HepG2 (cell line): ENCODE measurements at regions not wholly inside any gene's neighbourhood (a gene's known extent, or its start where the extent isn't known, plus 50 kb on each side); places are given as distances from the start of the nearest gene placed in this dataset.

Source experiments
- ATAC-seq: fragments of 200-7000 bp; cut with Tn5 transposase; 3 replicates; pipeline ENCODE4 v1.9.1; 2020; ENCODE audit warnings: mild to moderate bottlenecking, moderate library complexity
- BruUV-seq: library from RNA; stranded (reverse); fragments of 400-500 nt; replicated peaks from 2 replicates; lab custom pipeline; 2021; lab: Mats Ljungman, UMichigan
- CTCF ChIA-PET: fragments of 300-600 bp; formaldehyde crosslinking; extraction: SDS; loops from one replicate; lab custom pipeline; 2021; ENCODE audit warnings: low total read pairs, inconsistent platforms, low intra/inter-chr PET ratio; lab: Yijun Ruan, JAX
- POLR2A ChIA-PET: fragments of 350-600 bp; sonication (Branson Sonifier 250); formaldehyde crosslinking; loops from one replicate; lab custom pipeline; 2020; ENCODE audit warnings: antibody characterized with exemption, inconsistent platforms; lab: Yijun Ruan, JAX
- DNase-seq: peaks from one replicate; pipeline ENCODE4 v3.0.0-alpha.2; 2015; ENCODE audit warnings: low spot score
- FAIRE-seq: peaks from 3 replicates; lab custom pipeline; 2011; peaks lifted over from hg19 to GRCh38; lab: Jason Lieb, UNC
- H2AFZ ChIP-seq: one replicate; pipeline ENCODE4 v1.6.1; 2011; ENCODE audit warnings: low read length, inconsistent platforms
- H3K27ac ChIP-seq: fragments of 300-600 bp; 3 replicates; pipeline ENCODE4 v1.8.0; 2011; ENCODE audit warnings: mixed run types, mild to moderate bottlenecking, mixed read lengths, low read length, inconsistent platforms; ENCODE audit not compliant: insufficient read depth; ENCODE audit errors: extremely low read length
- H3K27me3 ChIP-seq, 2 experiments: fragments of 200-600 bp in 1 of 2; 2 replicates in 1 of 2; 3 replicates in 1 of 2; pipeline versions ENCODE4 v1.6.0 to v1.8.0; 2011; ENCODE audit warnings: low read length in 2 of 2, mild to moderate bottlenecking in 2 of 2, moderate library complexity in 2 of 2, inconsistent platforms in 1 of 2; ENCODE audit not compliant: insufficient read depth in 2 of 2, control insufficient read depth in 1 of 2
- H3K36me3 ChIP-seq, 2 experiments: fragments of 200-600 bp in 1 of 2; replicated peaks in 1 of 2; 2 replicates in 1 of 2; 3 replicates in 1 of 2; pipeline versions ENCODE4 v1.5.1 to v1.8.0; 2011; ENCODE audit warnings: low read length in 2 of 2, inconsistent platforms in 1 of 2; ENCODE audit not compliant: insufficient read depth in 2 of 2, control insufficient read depth in 1 of 2
- H3K4me1 ChIP-seq: 2 replicates; pipeline ENCODE4 v1.5.1; 2012; ENCODE audit warnings: low read length, inconsistent platforms; ENCODE audit not compliant: insufficient read depth
- H3K4me2 ChIP-seq: 2 replicates; pipeline ENCODE4 v1.6.0; 2011; ENCODE audit warnings: low read depth, low read length, inconsistent platforms
- H3K4me3 ChIP-seq, 3 experiments: fragments of 200-600 bp in 1 of 3; sonication (generic), shearing (Covaris generic) in 1 of 3; replicated peaks in 1 of 3; 2 replicates each; pipeline ENCODE4 v1.5.1; 2011 to 2016; ENCODE audit warnings: low read length in 3 of 3, inconsistent platforms in 2 of 3, low read depth in 2 of 3, mild to moderate bottlenecking in 2 of 3, control low read depth in 1 of 3, mixed read lengths in 1 of 3; ENCODE audit not compliant: insufficient read depth in 1 of 3
- H3K79me2 ChIP-seq: one replicate; pipeline ENCODE4 v1.6.1; 2011; ENCODE audit warnings: low read length, inconsistent platforms; ENCODE audit not compliant: insufficient read depth
- H3K9ac ChIP-seq: 2 replicates; pipeline ENCODE4 v1.6.0; 2011; ENCODE audit warnings: mild to moderate bottlenecking, low read depth, low read length, inconsistent platforms; ENCODE audit not compliant: insufficient read depth
- H3K9me3 ChIP-seq: 2 replicates; pipeline ENCODE4 v1.5.1; 2012; ENCODE audit warnings: mild to moderate bottlenecking, low read length
- H4K20me1 ChIP-seq: 2 replicates; pipeline ENCODE4 v1.6.0; 2011; ENCODE audit warnings: inconsistent platforms, mild to moderate bottlenecking, low read length, moderate library complexity; ENCODE audit not compliant: insufficient read depth
- ATF3 ChIP-seq: sonication (generic); formaldehyde crosslinking; IDR thresholded peaks from 2 replicates; pipeline ENCODE4 v1.4.0; 2020; ENCODE audit warnings: missing genetic modification reagents
- CBX5 ChIP-seq: sonication (generic); formaldehyde crosslinking; IDR thresholded peaks from 2 replicates; pipeline ENCODE4 v1.4.0; 2020; ENCODE audit warnings: missing genetic modification reagents, borderline replicate concordance
- IKZF1 ChIP-seq: fragments of 450-650 bp; IDR thresholded peaks from 2 replicates; pipeline ENCODE4 v1.7.1; 2016
- KAT2B ChIP-seq: fragments of 150-350 bp; IDR thresholded peaks from 2 replicates; pipeline ENCODE4 v1.6.1; 2014; ENCODE audit warnings: low read depth, low read length, borderline replicate concordance
- NFIC ChIP-seq: IDR thresholded peaks from 2 replicates; pipeline ENCODE4 v1.6.1; 2012; ENCODE audit warnings: mild to moderate bottlenecking, low read length, inconsistent platforms
- NFKBIZ ChIP-seq: IDR thresholded peaks from 2 replicates; pipeline ENCODE4 v1.6.1; 2018; ENCODE audit warnings: missing genetic modification reagents, missing compliant biosample characterization
- SATB2 ChIP-seq: sonication (generic); formaldehyde crosslinking; IDR thresholded peaks from 2 replicates; pipeline ENCODE4 v1.5.0; 2020; ENCODE audit warnings: missing genetic modification reagents
- SIN3B ChIP-seq: fragments of 150-350 bp; IDR thresholded peaks from 2 replicates; pipeline ENCODE4 v1.6.1; 2014; ENCODE audit warnings: low read length
- STAT5B ChIP-seq: sonication (generic); formaldehyde crosslinking; IDR thresholded peaks from 2 replicates; pipeline ENCODE4 v1.4.0; 2020; ENCODE audit warnings: missing genetic modification reagents
- TBP ChIP-seq: sonication (generic); formaldehyde crosslinking; IDR thresholded peaks from 2 replicates; pipeline ENCODE4 v1.5.0; 2020; ENCODE audit warnings: missing genetic modification reagents
- TEAD2 ChIP-seq: sonication (generic); formaldehyde crosslinking; IDR thresholded peaks from 2 replicates; pipeline ENCODE4 v1.9.0; 2021; ENCODE audit warnings: missing genetic modification reagents
- ZBTB49 ChIP-seq: sonication (generic); formaldehyde crosslinking; IDR thresholded peaks from 2 replicates; pipeline ENCODE4 v1.4.0; 2020; ENCODE audit warnings: missing genetic modification reagents, borderline replicate concordance
- ZGPAT ChIP-seq: IDR thresholded peaks from 2 replicates; pipeline ENCODE4 v1.6.1; 2016; ENCODE audit warnings: mild to moderate bottlenecking
- ZNF354B ChIP-seq: sonication (generic); formaldehyde crosslinking; IDR thresholded peaks from 2 replicates; pipeline ENCODE4 v1.8.0; 2022; ENCODE audit warnings: mild to moderate bottlenecking, missing genetic modification reagents
- ZNF512 ChIP-seq: sonication (generic); formaldehyde crosslinking; IDR thresholded peaks from 2 replicates; pipeline ENCODE4 v1.4.0; 2020; ENCODE audit warnings: mild to moderate bottlenecking, missing genetic modification reagents
- WGBS: methylation state at CpG from one replicate; pipeline ENCODE4 v1.1.6; 2017; ENCODE audit warnings: low lambda C conversion rate; 5-methylcytosine and 5-hydroxymethylcytosine counted together
- in situ Hi-C: cut with HindIII; loops from 2 replicates; pipeline ENCODE4 v1.10.0; 2017; ENCODE audit warnings: low pct_unique_long_range_greater_than_20kb; ENCODE audit not compliant: extremely low pct_ligation_motif_present
- intact Hi-C: fragments of 100-400 bp; cut with micrococcal nuclease; formaldehyde crosslinking; loops from one replicate; pipeline ENCODE4 v1.10.0; 2022; ENCODE audit not compliant: unreplicated experiment

- TF ChIP-seq ATF3 (CRISPR knock-in tag), result no peak
Observed at GRCh38 chr2:237230355-237230754, 144.7 kb downstream of the COPS8 start (continued).

GRCh38 chr2:237231593-237231992 lies 145.9 kb downstream of the COPS8 start:
- Histone ChIP-seq H3K79me2 (no peaks in the 10 kb centered on the region), H3K4me1 (no peaks in the 10 kb centered on the region), H3K36me3 (no peaks in the 10 kb centered on the region), H3K4me2 (no peak overlapping the region), H3K27me3 (peaks cover 0 to 26% of the 10 kb centered on the region in 2 experiments; a peak in 2 of 5 replicates), H3K9me3 (no peaks in the 10 kb centered on the region), H2AFZ (no peak overlapping the region), H3K27ac (no peak overlapping the region)
- POLR2A ChIA-PET, result no interaction called here
- BruUV-seq, result no TSS peak
- in situ Hi-C loops, result no loop called here
- TF ChIP-seq ZGPAT (no peak), TBP (CRISPR knock-in tag) (no peak), SIN3B (no peak), SATB2 (no peak), KAT2B (no peak), TEAD2 (CRISPR knock-in tag) (no peak), ZNF512 (CRISPR knock-in tag) (no peak), IKZF1 (no peak), NFKBIZ (CRISPR knock-in tag) (no peak), CBX5 (CRISPR knock-in tag) (no peak), STAT5B (CRISPR knock-in tag) (no peak), ZNF354B (CRISPR knock-in tag) (no peak), ZBTB49 (CRISPR knock-in tag) (no peak), NFIC (no peak)
- TF ChIP-seq, all 625 proteins: peak for 0
- CTCF ChIA-PET, result no interaction called here
- FAIRE-seq (no peak), ATAC-seq (no peak), DNase-seq (no peak)
- 0 out of 2 replicates have a peak, but pooled peaks cover 2% of the 10 kb centered on the region for H4K20me1 ChIP-seq
- intact Hi-C loops, result no loop called here
- no peak overlapping the region for H3K4me3 ChIP-seq
- WGBS, result 26% methylated on average over 9 of the region's 9 CpGs
- no peak overlapping the region for H3K9ac ChIP-seq
